OCI-LY1 (cell line): ENCODE measurements at regions not wholly inside any gene's neighbourhood (a gene's known extent, or its start where the extent isn't known, plus 50 kb on each side); places are given as distances from the start of the nearest gene placed in this dataset.

Experiments used
- EZH2 ChIP-seq: fragments of 200-600 bp; sonication (generic), shearing (Covaris generic); IDR thresholded peaks from 2 replicates; pipeline ENCODE4 v1.8.0; 2017; ENCODE audit warnings: borderline replicate concordance, mixed run types, mild to moderate bottlenecking, antibody characterized with exemption, low read length, moderate library complexity, mixed read lengths
- TF ChIP-seq, protein P1 (sequence below): fragments of 200-600 bp; sonication (generic), shearing (Covaris generic); IDR thresholded peaks from 2 replicates; pipeline ENCODE4 v1.5.1; 2017; ENCODE audit warnings: mild to moderate bottlenecking, antibody characterized with exemption, low read length, moderate library complexity, mixed read lengths

DNA sequence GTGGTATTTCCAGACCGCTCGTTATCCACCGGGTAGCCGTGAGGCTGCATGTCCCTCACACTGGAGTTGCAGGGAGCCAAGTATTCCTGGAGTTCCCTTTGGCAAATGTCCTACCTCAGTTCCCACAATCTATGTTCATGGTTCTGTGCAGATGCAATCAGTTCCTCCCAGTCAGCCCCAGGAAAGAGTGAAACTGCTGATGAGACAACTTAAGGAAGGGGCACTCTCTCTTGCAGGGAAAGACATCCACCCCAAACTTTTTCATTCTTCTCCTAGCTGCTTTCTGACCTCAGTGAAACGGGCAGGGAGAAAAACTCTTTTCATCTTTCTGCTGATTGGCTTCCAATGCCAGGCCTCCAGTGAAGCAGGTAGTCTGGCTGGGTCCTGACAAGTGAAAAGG is 205.1 kb upstream of the TMEM45B start:
- TF ChIP-seq, protein P1, sequence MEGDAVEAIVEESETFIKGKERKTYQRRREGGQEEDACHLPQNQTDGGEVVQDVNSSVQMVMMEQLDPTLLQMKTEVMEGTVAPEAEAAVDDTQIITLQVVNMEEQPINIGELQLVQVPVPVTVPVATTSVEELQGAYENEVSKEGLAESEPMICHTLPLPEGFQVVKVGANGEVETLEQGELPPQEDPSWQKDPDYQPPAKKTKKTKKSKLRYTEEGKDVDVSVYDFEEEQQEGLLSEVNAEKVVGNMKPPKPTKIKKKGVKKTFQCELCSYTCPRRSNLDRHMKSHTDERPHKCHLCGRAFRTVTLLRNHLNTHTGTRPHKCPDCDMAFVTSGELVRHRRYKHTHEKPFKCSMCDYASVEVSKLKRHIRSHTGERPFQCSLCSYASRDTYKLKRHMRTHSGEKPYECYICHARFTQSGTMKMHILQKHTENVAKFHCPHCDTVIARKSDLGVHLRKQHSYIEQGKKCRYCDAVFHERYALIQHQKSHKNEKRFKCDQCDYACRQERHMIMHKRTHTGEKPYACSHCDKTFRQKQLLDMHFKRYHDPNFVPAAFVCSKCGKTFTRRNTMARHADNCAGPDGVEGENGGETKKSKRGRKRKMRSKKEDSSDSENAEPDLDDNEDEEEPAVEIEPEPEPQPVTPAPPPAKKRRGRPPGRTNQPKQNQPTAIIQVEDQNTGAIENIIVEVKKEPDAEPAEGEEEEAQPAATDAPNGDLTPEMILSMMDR, result no peak
- no peak for TF ChIP-seq EZH2
